ENCODE measurements at regions not wholly inside any gene's neighbourhood (a gene's known extent, or its start where the extent isn't known, plus 50 kb on each side); places are given as distances from the start of the nearest gene placed in this dataset.

DNA sequence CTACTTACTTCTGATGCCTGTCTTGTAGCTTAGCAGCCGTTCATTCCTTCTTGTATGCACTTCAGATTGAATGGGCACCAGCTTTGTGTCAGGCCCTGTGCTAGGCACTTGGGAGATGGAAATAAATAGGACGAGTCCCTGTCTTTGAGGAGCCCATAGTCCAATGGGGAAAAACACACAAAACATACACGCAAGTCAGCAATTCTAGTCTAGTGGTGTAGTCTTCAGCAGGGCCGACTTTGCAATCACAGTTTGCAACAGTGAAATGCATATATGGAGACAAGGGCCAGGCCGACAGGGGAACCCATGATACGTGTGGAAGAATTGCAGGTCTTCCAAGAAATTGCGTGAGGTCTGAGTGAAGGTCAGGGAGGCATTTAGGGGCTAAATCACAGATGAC, 262.6 kb downstream of the MAF start:
- DNase-seq (ENCODE audit: low read depth in 2 of 3, low spot score in 1 of 3), result no peak

- no peak for DNase-seq (ENCODE audit: low read depth in 2 of 3, low spot score in 1 of 3)
Observed at GRCh38 chr16:79336437-79337229, 263.9 kb downstream of the MAF start.

- peak in 2 of 3 donors; percentile 32 to 58 for DNase-seq (ENCODE audit: low read depth in 2 of 3, low spot score in 1 of 3)
Observed at GRCh38 chr16:79334127-79334526, 266.4 kb downstream of the MAF start.

- no peak for DNase-seq (ENCODE audit: low read depth in 2 of 3, low spot score in 1 of 3)
Observed at GRCh38 chr16:79331066-79331465, 269.5 kb downstream of the MAF start.

GRCh38 chr16:79329967-79330366, 270.6 kb downstream of the MAF start:
- no peak for DNase-seq (ENCODE audit: low read depth in 2 of 3, low spot score in 1 of 3)

DNA sequence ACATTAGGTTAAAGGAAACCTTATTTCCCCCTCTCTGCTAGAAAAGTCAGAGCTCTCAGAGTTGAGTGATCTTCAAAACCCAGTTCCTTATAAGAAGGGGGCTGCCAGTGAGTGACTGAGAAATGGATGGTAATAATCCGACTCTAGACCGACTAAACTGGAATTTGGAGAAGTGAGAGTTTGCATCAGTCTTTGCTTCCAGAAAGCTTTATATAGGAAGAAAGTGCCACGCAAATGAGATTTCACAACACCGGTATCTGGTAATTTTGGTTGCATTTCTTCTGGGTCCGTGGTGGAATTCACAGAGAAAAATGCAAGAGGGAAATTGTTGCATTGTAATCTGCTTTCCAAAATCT, 271.4 kb downstream of the MAF start:
- no peak for DNase-seq (ENCODE audit: low read depth in 2 of 3, low spot score in 1 of 3)

- DNase-seq (ENCODE audit: low read depth in 2 of 3, low spot score in 1 of 3), result no peak
Observed at GRCh38 chr16:79328402-79329165, 272.0 kb downstream of the MAF start.

- DNase-seq (ENCODE audit: low read depth in 2 of 3, low spot score in 1 of 3), result no peak
Observed at GRCh38 chr16:79327836-79328235, 272.7 kb downstream of the MAF start.

GRCh38 chr16:79326549-79326948, 274.0 kb downstream of the MAF start:
- DNase-seq (ENCODE audit: low read depth in 2 of 3, low spot score in 1 of 3), result no peak

GRCh38 chr16:79325226-79325945, 275.2 kb downstream of the MAF start:
- DNase-seq (ENCODE audit: low read depth in 2 of 3, low spot score in 1 of 3), result no peak

GRCh38 chr16:79320956-79321355, 279.6 kb downstream of the MAF start:
- no peak for DNase-seq (ENCODE audit: low read depth in 2 of 3, low spot score in 1 of 3)

- no peak for DNase-seq (ENCODE audit: low read depth in 2 of 3, low spot score in 1 of 3)
Observed at GRCh38 chr16:79318143-79318899, 282.2 kb downstream of the MAF start.

GRCh38 chr16:79317521-79317920, 283.0 kb downstream of the MAF start:
- DNase-seq (ENCODE audit: low read depth in 2 of 3, low spot score in 1 of 3), result no peak

- no peak for DNase-seq (ENCODE audit: low read depth in 2 of 3, low spot score in 1 of 3)
Observed at GRCh38 chr16:79317026-79317425, 283.5 kb downstream of the MAF start.

- DNase-seq (ENCODE audit: low read depth in 2 of 3, low spot score in 1 of 3), result peak; percentile 65 to 76 (median 67)
Observed at GRCh38 chr16:79316004-79316458, 284.5 kb downstream of the MAF start.

- no peak for DNase-seq (ENCODE audit: low read depth in 2 of 3, low spot score in 1 of 3)
Observed at GRCh38 chr16:79312502-79312901, 288.0 kb downstream of the MAF start.

GRCh38 chr16:79310710-79311109, 289.8 kb downstream of the MAF start:
- no peak for DNase-seq (ENCODE audit: low read depth in 2 of 3, low spot score in 1 of 3)

DNA sequence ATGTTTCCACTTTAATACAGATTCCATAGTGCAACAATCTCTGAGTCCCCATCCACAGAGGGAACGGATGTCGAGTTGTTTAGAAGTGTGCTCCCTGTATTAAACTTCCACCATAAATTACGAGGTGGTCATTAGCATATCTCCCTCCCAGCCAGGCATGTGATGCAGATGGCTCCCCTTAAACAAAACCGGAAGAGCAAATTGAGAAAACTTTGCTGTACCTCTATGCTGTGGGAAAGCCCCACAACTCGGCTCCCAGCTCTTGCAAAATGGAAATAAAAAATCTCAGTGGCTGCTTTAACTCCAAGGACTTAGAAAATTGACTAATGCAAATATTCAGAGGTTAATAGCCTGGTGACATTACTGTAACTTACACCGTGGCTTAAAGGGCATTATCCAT, 290.9 kb downstream of the MAF start:
- no peak for DNase-seq (ENCODE audit: low read depth in 2 of 3, low spot score in 1 of 3)

- no peak for DNase-seq (ENCODE audit: low read depth in 2 of 3, low spot score in 1 of 3)
Observed at GRCh38 chr16:79307214-79307613, 293.3 kb downstream of the MAF start.

GRCh38 chr16:79305074-79305473, 295.5 kb downstream of the MAF start:
- no peak for DNase-seq (ENCODE audit: low read depth in 2 of 3, low spot score in 1 of 3)

GRCh38 chr16:79303959-79304387, 296.6 kb downstream of the MAF start:
- no peak for DNase-seq (ENCODE audit: low read depth in 2 of 3, low spot score in 1 of 3)

All from stimulated activated CD4-positive, alpha-beta T cell treated with anti-CD3 and anti-CD28 coated beads, Interleukin-12 subunit alpha, Interleukin-12 subunit beta, amount 100 ng/mL, for 48 hours (primary cell).